Astrocyte (in vitro differentiated cells and primary cell): ENCODE measurements at regions not wholly inside any gene's neighbourhood (a gene's known extent, or its start where the extent isn't known, plus 50 kb on each side); places are given as distances from the start of the nearest gene placed in this dataset.

Source experiments
- CTCF ChIP-seq: IDR thresholded peaks from 2 replicates; pipeline ENCODE4 v1.5.1; 2011; ENCODE audit warnings: low read depth, mild to moderate bottlenecking, inconsistent platforms, low read length, moderate library complexity; ENCODE audit not compliant: insufficient read depth
- EZH2 ChIP-seq: IDR thresholded peaks from 2 replicates; pipeline ENCODE4 v1.6.1; 2012; ENCODE audit warnings: mild to moderate bottlenecking, low read length, inconsistent platforms; ENCODE audit not compliant: insufficient read depth

- TF ChIP-seq CTCF (no peak), EZH2 (no peak)
Observed at GRCh38 chr10:20620981-20621380, 276.1 kb downstream of the NEBL start.
